Renal cortical epithelial cell (primary cell): ENCODE measurements at regions not wholly inside any gene's neighbourhood (a gene's known extent, or its start where the extent isn't known, plus 50 kb on each side); places are given as distances from the start of the nearest gene placed in this dataset.
"Not testable (repeated sequence)": the region's sequence is repeated elsewhere in the genome, so short reads cannot be mapped to it uniquely, and the experiment has no call there.

ENCODE experiments used
- DNase-seq: peaks from one replicate; pipeline ENCODE4 v3.0.0-alpha.2; 2011; ENCODE audit warnings: low read depth

GRCh38 chr15:100766243-100767000 lies 113.2 kb upstream of the ALDH1A3 start:
- DNase-seq: no peak

GRCh38 chr15:100767001-100767825 lies 112.4 kb upstream of the ALDH1A3 start:
- no peak for DNase-seq

- DNase-seq: no peak
These were observed 111.1 kb upstream of the ALDH1A3 start for GRCh38 chr15:100768501-100768931.

GRCh38 chr15:100769043-100769974 lies 110.3 kb upstream of the ALDH1A3 start:
- no peak for DNase-seq

GRCh38 chr15:100769975-100770340 lies 109.7 kb upstream of the ALDH1A3 start:
- no peak for DNase-seq

- DNase-seq: no peak
These were observed 108.7 kb upstream of the ALDH1A3 start for GRCh38 chr15:100770661-100771584.

- DNase-seq: no peak
These were observed 107.9 kb upstream of the ALDH1A3 start for GRCh38 chr15:100771746-100772145.

- DNase-seq: no peak
These were observed 107.2 kb upstream of the ALDH1A3 start for GRCh38 chr15:100772478-100772877.

- DNase-seq: no peak
These were observed 106.6 kb upstream of the ALDH1A3 start for GRCh38 chr15:100772892-100773520.

- not testable (repeated sequence) for DNase-seq
These were observed 105.6 kb upstream of the ALDH1A3 start for GRCh38 chr15:100774044-100774443.

- no peak for DNase-seq
These were observed 103.9 kb upstream of the ALDH1A3 start for GRCh38 chr15:100775581-100776185.

- no peak for DNase-seq
These were observed 101.8 kb upstream of the ALDH1A3 start for GRCh38 chr15:100777821-100778220.

- no peak for DNase-seq
These were observed 100.8 kb upstream of the ALDH1A3 start for GRCh38 chr15:100778831-100779288.

- no peak for DNase-seq
These were observed 100.1 kb upstream of the ALDH1A3 start for GRCh38 chr15:100779331-100780207.

GRCh38 chr15:100780208-100780800 lies 99.3 kb upstream of the ALDH1A3 start:
- DNase-seq: no peak

GRCh38 chr15:100781061-100781960 lies 98.3 kb upstream of the ALDH1A3 start:
- DNase-seq: no peak

- DNase-seq: no peak
These were observed 97.6 kb upstream of the ALDH1A3 start for GRCh38 chr15:100781961-100782530.
